SK-N-SH (cell line): ENCODE measurements at regions not wholly inside any gene's neighbourhood (a gene's known extent, or its start where the extent isn't known, plus 50 kb on each side); places are given as distances from the start of the nearest gene placed in this dataset.

Experiments used
- CTCF ChIP-seq: fragments of 200-600 bp; sonication (generic); IDR thresholded peaks from 2 replicates; pipeline ENCODE4 v1.6.1; 2017; ENCODE audit warnings: antibody characterized with exemption, mild to moderate bottlenecking, moderate library complexity
- EZH2phosphoT487 ChIP-seq: fragments of 200-600 bp; sonication (generic); IDR thresholded peaks from 2 replicates; pipeline ENCODE4 v1.6.1; 2017; ENCODE audit warnings: low read depth, mixed run types, mild to moderate bottlenecking, antibody characterized with exemption, moderate library complexity, borderline replicate concordance
- JUND ChIP-seq: IDR thresholded peaks from 2 replicates; pipeline ENCODE4 v1.4.0; 2012
- MAX ChIP-seq: IDR thresholded peaks from 2 replicates; pipeline ENCODE4 v1.4.0; 2012; ENCODE audit warnings: low read depth
- POLR2AphosphoS5 ChIP-seq: IDR thresholded peaks from 2 replicates; pipeline ENCODE4 v1.6.1; 2012; ENCODE audit warnings: low read depth, low read length
- RFX5 ChIP-seq: IDR thresholded peaks from 2 replicates; pipeline ENCODE4 v1.6.1; 2012; ENCODE audit warnings: mild to moderate bottlenecking, improper control_type of control experiment, low read length
- TAF1 ChIP-seq: IDR thresholded peaks from 2 replicates; pipeline ENCODE4 v1.6.1; 2012; ENCODE audit warnings: low read depth, mild to moderate bottlenecking, low read length, moderate library complexity, borderline replicate concordance
- YY1 ChIP-seq: IDR thresholded peaks from 2 replicates; pipeline ENCODE4 v1.4.0; 2012; ENCODE audit warnings: low read depth, mild to moderate bottlenecking

GRCh38 chr4:8727131-8727530 is 134.6 kb downstream of the CPZ start:
- TF ChIP-seq CTCF (no peak), MAX (no peak), POLR2AphosphoS5 (no peak), RFX5 (no peak), YY1 (no peak), JUND (no peak), TAF1 (no peak), EZH2phosphoT487 (no peak)
